GM20000 (cell line): ENCODE measurements at regions not wholly inside any gene's neighbourhood (a gene's known extent, or its start where the extent isn't known, plus 50 kb on each side); places are given as distances from the start of the nearest gene placed in this dataset.

ENCODE experiments used
- DNase-seq: peaks from one replicate; pipeline ENCODE4 v3.0.0; 2012; ENCODE audit warnings: low spot score
- TF ChIP-seq, protein P1 (sequence below): IDR thresholded peaks from 2 replicates; pipeline ENCODE4 v1.5.1; 2012; ENCODE audit warnings: mild to moderate bottlenecking, control low read depth; ENCODE audit errors: extremely low read depth, missing control alignments

GRCh38 chr1:209406168-209406567, 177.3 kb upstream of the CAMK1G start:
- TF ChIP-seq, protein P1, sequence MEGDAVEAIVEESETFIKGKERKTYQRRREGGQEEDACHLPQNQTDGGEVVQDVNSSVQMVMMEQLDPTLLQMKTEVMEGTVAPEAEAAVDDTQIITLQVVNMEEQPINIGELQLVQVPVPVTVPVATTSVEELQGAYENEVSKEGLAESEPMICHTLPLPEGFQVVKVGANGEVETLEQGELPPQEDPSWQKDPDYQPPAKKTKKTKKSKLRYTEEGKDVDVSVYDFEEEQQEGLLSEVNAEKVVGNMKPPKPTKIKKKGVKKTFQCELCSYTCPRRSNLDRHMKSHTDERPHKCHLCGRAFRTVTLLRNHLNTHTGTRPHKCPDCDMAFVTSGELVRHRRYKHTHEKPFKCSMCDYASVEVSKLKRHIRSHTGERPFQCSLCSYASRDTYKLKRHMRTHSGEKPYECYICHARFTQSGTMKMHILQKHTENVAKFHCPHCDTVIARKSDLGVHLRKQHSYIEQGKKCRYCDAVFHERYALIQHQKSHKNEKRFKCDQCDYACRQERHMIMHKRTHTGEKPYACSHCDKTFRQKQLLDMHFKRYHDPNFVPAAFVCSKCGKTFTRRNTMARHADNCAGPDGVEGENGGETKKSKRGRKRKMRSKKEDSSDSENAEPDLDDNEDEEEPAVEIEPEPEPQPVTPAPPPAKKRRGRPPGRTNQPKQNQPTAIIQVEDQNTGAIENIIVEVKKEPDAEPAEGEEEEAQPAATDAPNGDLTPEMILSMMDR, result no peak
- no peak for DNase-seq

DNA sequence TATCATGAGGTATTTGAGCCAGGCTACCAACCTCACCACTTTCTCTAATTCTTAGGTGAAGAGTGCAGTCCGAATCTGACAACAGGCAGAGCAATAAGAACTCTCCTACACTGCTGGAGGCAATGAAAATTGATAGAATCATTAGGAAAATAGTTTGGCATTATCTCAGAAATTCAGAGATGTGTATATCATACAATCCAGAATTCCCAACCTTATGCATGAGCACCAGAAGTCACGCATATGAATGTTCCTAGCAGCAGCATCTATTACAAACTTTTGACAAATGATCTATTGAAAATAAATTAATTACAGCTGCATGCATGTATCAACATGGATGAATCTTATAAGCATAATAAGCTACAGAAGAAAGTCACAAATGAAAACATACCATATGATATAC, 176.9 kb upstream of the CAMK1G start:
- DNase-seq, result no peak
- TF ChIP-seq, protein P1, result no peak

DNA sequence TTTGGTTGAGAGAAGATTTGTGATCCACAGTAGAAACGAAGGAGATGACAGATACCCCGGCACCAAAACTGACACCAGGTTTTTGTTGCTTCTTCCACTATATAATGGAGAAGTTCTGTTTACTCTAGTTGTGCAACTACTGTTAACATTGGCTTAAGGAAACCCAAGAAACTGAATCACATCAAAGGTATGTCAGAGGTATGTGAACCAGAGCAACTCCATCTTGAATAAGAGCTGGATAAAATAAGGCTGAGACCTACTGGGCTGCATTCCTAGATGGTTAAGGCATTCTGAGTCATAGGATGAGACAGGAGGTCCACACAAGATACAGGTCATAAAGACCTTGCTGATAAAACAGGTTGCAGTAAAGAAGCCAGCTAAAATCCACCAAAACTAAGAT, 173.7 kb upstream of the CAMK1G start:
- no peak for DNase-seq
- TF ChIP-seq, protein P1, result no peak

- no peak for DNase-seq
- TF ChIP-seq, protein P1, result no peak
Observed at GRCh38 chr1:209411491-209411929, 172.0 kb upstream of the CAMK1G start.

GRCh38 chr1:209412036-209412435, 171.5 kb upstream of the CAMK1G start:
- no peak for DNase-seq
- TF ChIP-seq, protein P1, result no peak

GRCh38 chr1:209412566-209412965, 170.9 kb upstream of the CAMK1G start:
- no peak for DNase-seq
- TF ChIP-seq, protein P1, result no peak

DNA sequence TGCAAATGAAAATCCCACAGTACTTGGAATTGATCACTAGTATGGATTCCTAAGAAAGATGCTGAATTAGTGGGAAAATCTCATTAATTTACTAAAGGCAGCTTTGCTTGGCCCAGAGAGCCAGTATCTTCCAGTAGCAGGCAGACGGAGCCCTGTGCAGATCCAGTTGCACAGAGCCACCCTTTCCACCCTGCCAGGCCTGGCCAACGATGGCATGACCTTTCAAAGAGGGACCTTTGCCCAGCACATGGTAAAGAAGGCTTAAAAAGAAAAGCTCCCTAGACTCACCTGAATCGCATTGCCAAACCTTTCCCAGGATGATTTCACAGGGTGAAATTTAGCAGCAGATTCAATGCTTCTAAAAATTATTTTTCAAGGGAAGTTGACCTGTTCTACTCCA, 170.5 kb upstream of the CAMK1G start:
- TF ChIP-seq, protein P1, result no peak
- DNase-seq, result no peak

GRCh38 chr1:209414803-209415329, 168.6 kb upstream of the CAMK1G start:
- DNase-seq, result no peak

More at GRCh38 chr1:209414803-209415329, 168.6 kb upstream of the CAMK1G start:
- TF ChIP-seq, protein P1, result no peak
